Activated CD4-positive, CD25-positive, alpha-beta regulatory T cell treated with anti-CD3 and anti-CD28 coated beads, Interleukin-2, amount 50 U/mL, for 24 hours (primary cell): ENCODE measurements at regions not wholly inside any gene's neighbourhood (a gene's known extent, or its start where the extent isn't known, plus 50 kb on each side); places are given as distances from the start of the nearest gene placed in this dataset.
"Not testable (repeated sequence)": the region's sequence is repeated elsewhere in the genome, so short reads cannot be mapped to it uniquely, and the experiment has no call there.

ENCODE experiments used
- ATAC-seq, 2 donors: fragments of 150-1000 bp; cut with Tn5 transposase; one replicate each; pipeline ENCODE4 v1.10.0; 2021; ENCODE audit warnings: mild to moderate bottlenecking in 1 of 2, moderate library complexity in 1 of 2

GRCh38 chrX:11836284-11836683 is 78.2 kb downstream of the MSL3 start:
- ATAC-seq = peak; percentile 45 to 51

- no peak for ATAC-seq
These were observed 79.4 kb downstream of the MSL3 start for GRCh38 chrX:11837437-11837836.

- ATAC-seq = no peak
These were observed 106.1 kb downstream of the MSL3 start for GRCh38 chrX:11864171-11864570.

- ATAC-seq = no peak
These were observed 109.7 kb downstream of the MSL3 start for GRCh38 chrX:11867610-11868345.

GRCh38 chrX:11870789-11871188 is 112.8 kb downstream of the MSL3 start:
- no peak for ATAC-seq

- no peak for ATAC-seq
These were observed 123.6 kb downstream of the MSL3 start for GRCh38 chrX:11881485-11882170.

GRCh38 chrX:11886745-11887144 is 128.7 kb downstream of the MSL3 start:
- no peak for ATAC-seq

GRCh38 chrX:11887175-11887574 is 129.1 kb downstream of the MSL3 start:
- no peak for ATAC-seq

- no peak for ATAC-seq
These were observed 130.4 kb downstream of the MSL3 start for GRCh38 chrX:11888421-11888820.

GRCh38 chrX:11889791-11890190 is 131.8 kb downstream of the MSL3 start:
- ATAC-seq = no peak

- no peak for ATAC-seq
These were observed 132.9 kb downstream of the MSL3 start for GRCh38 chrX:11890836-11891514.

- no peak for ATAC-seq
These were observed 136.1 kb downstream of the MSL3 start for GRCh38 chrX:11893933-11894710.

GRCh38 chrX:11899091-11899490 is 141.1 kb downstream of the MSL3 start:
- no peak for ATAC-seq

- ATAC-seq = not testable (repeated sequence)
These were observed 147.9 kb downstream of the MSL3 start for GRCh38 chrX:11905933-11906332.

- ATAC-seq = peak in 1 of 2 donors; percentile 65
These were observed 150.3 kb downstream of the MSL3 start for GRCh38 chrX:11908371-11908770.

- no peak for ATAC-seq
These were observed 155.0 kb downstream of the MSL3 start for GRCh38 chrX:11913001-11913400.

GRCh38 chrX:11929476-11929875 is 171.4 kb downstream of the MSL3 start:
- ATAC-seq = no peak

GRCh38 chrX:11932423-11932822 is 174.4 kb downstream of the MSL3 start:
- no peak for ATAC-seq

- no peak for ATAC-seq
These were observed 176.1 kb downstream of the MSL3 start for GRCh38 chrX:11934089-11934488.

- no peak for ATAC-seq
These were observed 183.5 kb downstream of the MSL3 start for GRCh38 chrX:11941571-11941970.

GRCh38 chrX:11944501-11944900 is 186.5 kb downstream of the MSL3 start:
- no peak for ATAC-seq

GRCh38 chrX:11949291-11949690 is 189.0 kb upstream of the FRMPD4 start:
- ATAC-seq = no peak

- no peak for ATAC-seq
These were observed 186.0 kb upstream of the FRMPD4 start for GRCh38 chrX:11952176-11952720.
